GM23338 (cell line): ENCODE measurements at regions not wholly inside any gene's neighbourhood (a gene's known extent, or its start where the extent isn't known, plus 50 kb on each side); places are given as distances from the start of the nearest gene placed in this dataset.
A peak's percentile ranks its signal among the peaks of the same experiment; 100 is the strongest.

Source experiments
- ATAC-seq: fragments of 200-7000 bp; cut with Tn5 transposase; 3 replicates; pipeline ENCODE4 v1.9.1; 2020
- DNase-seq: peaks from one replicate; pipeline ENCODE4 v3.0.0-alpha.2; 2015; ENCODE audit warnings: low spot score
- H2AFZ ChIP-seq: fragments of 200-600 bp; sonication (generic); 2 replicates; pipeline ENCODE4 v1.8.0; 2016; ENCODE audit warnings: antibody characterized with exemption, mild to moderate bottlenecking, moderate library complexity
- H3F3A ChIP-seq: fragments of 200-600 bp; sonication (generic); replicated peaks from 2 replicates; pipeline ENCODE4 v1.8.0; 2017; ENCODE audit warnings: antibody characterized with exemption, mixed run types, low read depth
- H3K27ac ChIP-seq: fragments of 200-600 bp; sonication (generic); 2 replicates; pipeline ENCODE4 v1.6.1; 2016; ENCODE audit warnings: low read depth
- H3K27me3 ChIP-seq: fragments of 200-600 bp; sonication (generic); 2 replicates; pipeline ENCODE4 v1.8.0; 2016; ENCODE audit warnings: mild to moderate bottlenecking, mixed run types, moderate library complexity; ENCODE audit not compliant: insufficient read depth
- H3K36me3 ChIP-seq: fragments of 200-600 bp; sonication (generic); 2 replicates; pipeline ENCODE4 v1.8.0; 2016; ENCODE audit warnings: mild to moderate bottlenecking; ENCODE audit not compliant: insufficient read depth
- H3K4me1 ChIP-seq: fragments of 200-600 bp; sonication (generic); 2 replicates; pipeline ENCODE4 v1.8.0; 2016; ENCODE audit warnings: mild to moderate bottlenecking, moderate library complexity; ENCODE audit not compliant: insufficient read depth
- H3K4me2 ChIP-seq: fragments of 200-600 bp; sonication (generic); 2 replicates; pipeline ENCODE4 v1.7.1; 2017; ENCODE audit warnings: mixed run types
- H3K4me3 ChIP-seq: fragments of 200-600 bp; sonication (generic); 2 replicates; pipeline ENCODE4 v1.6.1; 2016; ENCODE audit warnings: mixed run types
- H3K79me2 ChIP-seq: fragments of 200-600 bp; sonication (generic); replicated peaks from 2 replicates; pipeline ENCODE4 v1.8.0; 2017; ENCODE audit warnings: mild to moderate bottlenecking; ENCODE audit not compliant: insufficient read depth
- H3K9me2 ChIP-seq: fragments of 200-600 bp; sonication (generic); 2 replicates; pipeline ENCODE4 v1.8.0; 2017; ENCODE audit not compliant: insufficient read depth
- H4K20me1 ChIP-seq: fragments of 200-600 bp; sonication (generic); replicated peaks from 2 replicates; pipeline ENCODE4 v1.8.0; 2017; ENCODE audit warnings: mild to moderate bottlenecking; ENCODE audit not compliant: insufficient read depth
- H3K27ac Mint-ChIP-seq: 2 replicates; pipeline ENCODE4 v1.8.0; 2020; ENCODE audit warnings: inconsistent platforms, mild to moderate bottlenecking, moderate library complexity, mixed read lengths
- H3K27me3 Mint-ChIP-seq: 3 replicates; pipeline ENCODE4 v1.8.0; 2022; ENCODE audit warnings: low read depth, mild to moderate bottlenecking, moderate library complexity, mixed read lengths, inconsistent platforms; ENCODE audit not compliant: insufficient read depth, poor library complexity
- H3K36me3 Mint-ChIP-seq: 3 replicates; pipeline ENCODE4 v1.8.0; 2021; ENCODE audit warnings: low read depth, mild to moderate bottlenecking, inconsistent platforms, moderate library complexity, mixed read lengths
- H3K4me1 Mint-ChIP-seq: 3 replicates; pipeline ENCODE4 v1.8.0; 2020; ENCODE audit warnings: mild to moderate bottlenecking, inconsistent platforms, mixed read lengths
- H3K4me3 Mint-ChIP-seq: 3 replicates; pipeline ENCODE4 v1.8.0; 2021; ENCODE audit warnings: moderate library complexity, mild to moderate bottlenecking, inconsistent platforms, mixed read lengths
- H3K9me3 Mint-ChIP-seq: 3 replicates; pipeline ENCODE4 v1.8.0; 2020; ENCODE audit warnings: moderate library complexity, mild to moderate bottlenecking, inconsistent platforms, mixed read lengths
- EZH2phosphoT487 ChIP-seq: fragments of 200-600 bp; sonication (generic); IDR thresholded peaks from one replicate; pipeline ENCODE4 v1.8.1; 2018; ENCODE audit warnings: antibody characterized with exemption; ENCODE audit not compliant: unreplicated experiment
- NANOG ChIP-seq: IDR thresholded peaks from 2 replicates; pipeline ENCODE4 v1.6.1; 2016; ENCODE audit warnings: antibody characterized with exemption, borderline replicate concordance
- POLR2AphosphoS5 ChIP-seq: IDR thresholded peaks from 2 replicates; pipeline ENCODE4 v1.6.1; 2016; ENCODE audit warnings: antibody characterized with exemption, low read depth
- STAT1 ChIP-seq: IDR thresholded peaks from one replicate; pipeline ENCODE4 v1.6.1; 2016; ENCODE audit warnings: antibody characterized with exemption; ENCODE audit not compliant: unreplicated experiment
- ZNF114 ChIP-seq: fragments of 250-450 bp; sonication (Bioruptor Pico); IDR thresholded peaks from 2 replicates; pipeline ENCODE4 v1.5.0; 2020; ENCODE audit warnings: mild to moderate bottlenecking, moderate library complexity
- ZNF331 ChIP-seq: fragments of 250-450 bp; sonication (Bioruptor Pico); IDR thresholded peaks from 2 replicates; pipeline ENCODE4 v1.5.0; 2020; ENCODE audit warnings: low read depth, mild to moderate bottlenecking, moderate library complexity
- TF ChIP-seq, protein P1 (sequence below): IDR thresholded peaks from 2 replicates; pipeline ENCODE4 v1.6.1; 2016; ENCODE audit warnings: antibody characterized with exemption

DNA sequence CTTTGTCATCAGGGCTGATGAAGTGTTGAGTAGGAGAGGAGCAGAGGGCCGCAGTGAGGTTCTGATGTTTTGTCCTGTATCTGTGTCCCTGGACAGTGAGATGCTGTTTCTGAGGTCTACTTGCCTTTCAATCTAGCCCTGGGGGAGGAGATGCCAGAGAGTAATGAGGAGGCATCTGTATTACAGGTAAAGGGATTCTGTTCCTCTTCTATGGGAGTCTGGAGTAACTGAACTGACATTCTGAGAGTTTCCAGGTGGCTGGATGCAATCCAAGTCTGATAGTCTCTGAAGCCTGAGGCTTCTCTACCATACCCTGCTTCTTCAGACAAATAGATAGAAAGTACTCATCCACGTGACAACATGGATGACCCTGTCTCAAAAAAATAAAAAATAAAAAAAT is 60.9 kb downstream of the IL12A start:
- H3F3A ChIP-seq: no peaks in the 10 kb centered on the region
- H4K20me1 ChIP-seq: no peaks in the 10 kb centered on the region
- ATAC-seq (no peak), DNase-seq (no peak)
- H3K27ac ChIP-seq: no peak overlapping the region
- Mint-ChIP-seq H3K4me1 (no peaks in the 10 kb centered on the region; the same call in 2 of the 3 replicates), H3K27me3 (peaks cover 5% of the 10 kb centered on the region), H3K9me3 (no peaks in the 10 kb centered on the region), H3K27ac (no peak overlapping the region), H3K36me3 (no peaks in the 10 kb centered on the region), H3K4me3 (no peak overlapping the region)
- H3K79me2 ChIP-seq: no peaks in the 10 kb centered on the region
- H3K4me3 ChIP-seq: no peak overlapping the region
- no peak overlapping the region for H3K4me2 ChIP-seq
- no peaks in the 10 kb centered on the region for H3K9me2 ChIP-seq
- H3K27me3 ChIP-seq: no peaks in the 10 kb centered on the region
- H3K4me1 ChIP-seq: no peaks in the 10 kb centered on the region
- no peaks in the 10 kb centered on the region for H3K36me3 ChIP-seq
- TF ChIP-seq NANOG (no peak), ZNF114 (no peak)
- no peak overlapping the region for H2AFZ ChIP-seq

DNA sequence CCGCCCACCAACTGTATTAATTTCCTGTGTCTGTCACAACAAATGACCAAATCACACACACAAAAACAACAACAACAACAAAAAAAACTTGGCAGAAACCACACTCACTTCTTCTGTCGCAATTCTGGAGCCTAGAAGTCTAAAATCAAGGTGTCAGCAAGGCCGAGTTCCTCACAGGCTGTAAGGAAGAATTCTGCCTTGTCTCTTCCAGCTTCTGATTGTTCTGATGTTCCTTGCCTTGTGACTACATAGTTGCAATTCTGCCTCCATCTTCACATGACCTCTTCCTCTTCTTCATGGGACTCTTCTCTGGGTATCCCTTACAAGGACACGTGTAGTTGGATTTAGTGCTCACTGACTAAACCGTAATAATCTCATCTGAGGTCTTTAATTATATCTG is 61.4 kb downstream of the IL12A start:
- ATAC-seq (no peak), DNase-seq (no peak)
- Mint-ChIP-seq H3K27me3 (peaks cover 5% of the 10 kb centered on the region), H3K36me3 (no peaks in the 10 kb centered on the region), H3K4me3 (no peak overlapping the region), H3K9me3 (no peaks in the 10 kb centered on the region), H3K27ac (no peak overlapping the region), H3K4me1 (no peaks in the 10 kb centered on the region; the same call in 2 of the 3 replicates)
- H3K4me2 ChIP-seq: no peak overlapping the region
- H3K36me3 ChIP-seq: no peaks in the 10 kb centered on the region
- H2AFZ ChIP-seq: no peak overlapping the region
- no peaks in the 10 kb centered on the region for H3K79me2 ChIP-seq
- no peaks in the 10 kb centered on the region for H3K27me3 ChIP-seq
- H3K4me1 ChIP-seq: no peaks in the 10 kb centered on the region
- no peaks in the 10 kb centered on the region for H3K9me2 ChIP-seq
- no peak for TF ChIP-seq ZNF331 (CRISPR knock-in tag)
- no peak for TF ChIP-seq POLR2AphosphoS5
- TF ChIP-seq EZH2phosphoT487: no peak
- TF ChIP-seq, protein P1, sequence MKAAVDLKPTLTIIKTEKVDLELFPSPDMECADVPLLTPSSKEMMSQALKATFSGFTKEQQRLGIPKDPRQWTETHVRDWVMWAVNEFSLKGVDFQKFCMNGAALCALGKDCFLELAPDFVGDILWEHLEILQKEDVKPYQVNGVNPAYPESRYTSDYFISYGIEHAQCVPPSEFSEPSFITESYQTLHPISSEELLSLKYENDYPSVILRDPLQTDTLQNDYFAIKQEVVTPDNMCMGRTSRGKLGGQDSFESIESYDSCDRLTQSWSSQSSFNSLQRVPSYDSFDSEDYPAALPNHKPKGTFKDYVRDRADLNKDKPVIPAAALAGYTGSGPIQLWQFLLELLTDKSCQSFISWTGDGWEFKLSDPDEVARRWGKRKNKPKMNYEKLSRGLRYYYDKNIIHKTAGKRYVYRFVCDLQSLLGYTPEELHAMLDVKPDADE: no peak
- H3K27ac ChIP-seq: no peak overlapping the region
- no peaks in the 10 kb centered on the region for H4K20me1 ChIP-seq
- no peak overlapping the region for H3K4me3 ChIP-seq
- H3F3A ChIP-seq: no peaks in the 10 kb centered on the region

DNA sequence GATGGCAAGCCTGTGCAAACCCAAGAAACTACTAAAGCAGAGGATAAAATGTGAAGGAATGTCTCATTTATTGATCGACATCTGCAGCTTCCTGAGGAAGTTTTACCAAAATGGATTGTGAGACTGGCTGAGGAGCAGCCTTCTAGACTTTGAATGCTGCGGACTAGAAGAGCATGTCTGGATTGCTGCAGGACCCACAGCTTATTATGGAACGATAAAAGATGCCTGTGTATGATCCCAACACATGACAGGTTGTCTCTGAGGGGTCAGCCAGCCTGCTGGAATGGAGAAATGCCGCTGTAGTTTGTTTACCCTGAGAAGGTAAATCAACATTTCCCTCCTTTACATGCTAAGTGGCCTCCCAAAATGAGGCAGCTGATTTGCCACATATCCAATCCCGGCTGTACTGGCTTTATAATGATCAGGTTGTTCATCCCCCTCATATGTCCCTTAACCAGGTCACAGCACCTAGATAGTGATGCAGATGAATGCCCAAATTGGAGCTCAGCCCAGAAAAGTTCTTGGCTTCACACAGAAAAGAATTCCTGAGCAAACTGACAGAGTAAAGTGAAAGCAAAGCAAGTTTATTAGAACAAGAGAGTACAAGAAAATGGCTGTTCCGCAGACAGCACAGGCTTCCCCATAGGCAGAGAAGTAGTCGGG is 63.9 kb downstream of the IL12A start:
- Mint-ChIP-seq H3K4me3 (no peak overlapping the region), H3K4me1 (no peaks in the 10 kb centered on the region; the same call in 2 of the 3 replicates), H3K27me3 (peaks cover 5% of the 10 kb centered on the region), H3K36me3 (no peaks in the 10 kb centered on the region), H3K9me3 (no peaks in the 10 kb centered on the region), H3K27ac (no peak overlapping the region)
- H3K9me2 ChIP-seq: no peaks in the 10 kb centered on the region
- H2AFZ ChIP-seq: peak overlapping the region; percentile 74; the same call in 1 of the 2 replicates
- no peak for ATAC-seq
- H3K27me3 ChIP-seq: no peaks in the 10 kb centered on the region
- H3K36me3 ChIP-seq: no peaks in the 10 kb centered on the region
- H3K4me1 ChIP-seq: no peaks in the 10 kb centered on the region
- no peaks in the 10 kb centered on the region for H3K79me2 ChIP-seq
- no peak overlapping the region for H3K27ac ChIP-seq
- no peak for DNase-seq
- H3F3A ChIP-seq: no peaks in the 10 kb centered on the region
- no peak overlapping the region for H3K4me2 ChIP-seq
- H3K4me3 ChIP-seq: no peak overlapping the region
- no peaks in the 10 kb centered on the region for H4K20me1 ChIP-seq
- TF ChIP-seq NANOG (no peak), POLR2AphosphoS5 (no peak), ZNF114 (no peak), STAT1 (no peak)
- TF ChIP-seq, protein P1: no peak
